Liver (tissue), 8 donors: ENCODE measurements at regions not wholly inside any gene's neighbourhood (a gene's known extent, or its start where the extent isn't known, plus 50 kb on each side); places are given as distances from the start of the nearest gene placed in this dataset.

Experiments
- DNase-seq: peaks from one replicate; pipeline ENCODE4 v3.0.0-alpha.2; 2017; ENCODE audit warnings: low spot score
- H3K27ac ChIP-seq, 2 donors: one replicate each; pipeline ENCODE4 v1.7.0; 2013; ENCODE audit warnings: inconsistent platforms in 2 of 2, low read length in 2 of 2, control low read depth in 1 of 2, low read depth in 1 of 2, mild to moderate bottlenecking in 1 of 2
- H3K27me3 ChIP-seq, 4 donors: one replicate each; pipeline versions ENCODE4 v1.6.1 to v1.7.0; 2013; ENCODE audit warnings: low read length in 3 of 4, inconsistent platforms in 1 of 4, mild to moderate bottlenecking in 1 of 4, moderate library complexity in 1 of 4; ENCODE audit not compliant: control insufficient read depth in 4 of 4, insufficient read depth in 4 of 4
- H3K36me3 ChIP-seq, 4 donors: one replicate each; pipeline versions ENCODE4 v1.6.1 to v1.7.0; 2013; ENCODE audit warnings: low read length in 3 of 4, mild to moderate bottlenecking in 3 of 4, low read depth in 1 of 4, moderate library complexity in 1 of 4; ENCODE audit not compliant: control insufficient read depth in 4 of 4, insufficient read depth in 3 of 4
- H3K4me1 ChIP-seq, 4 donors: one replicate each; pipeline versions ENCODE4 v1.6.1 to v1.7.0; 2013; ENCODE audit warnings: low read length in 3 of 4, mild to moderate bottlenecking in 3 of 4, moderate library complexity in 1 of 4; ENCODE audit not compliant: control insufficient read depth in 4 of 4, insufficient read depth in 4 of 4
- H3K4me3 ChIP-seq, 3 donors: one replicate each; pipeline versions ENCODE4 v1.6.1 to v1.7.0; 2013; ENCODE audit warnings: low read length in 3 of 3, control low read depth in 1 of 3, low read depth in 1 of 3, mild to moderate bottlenecking in 1 of 3
- H3K9ac ChIP-seq, 2 donors: one replicate each; pipeline ENCODE4 v1.7.0; 2013; ENCODE audit warnings: low read length in 2 of 2, mild to moderate bottlenecking in 2 of 2, moderate library complexity in 2 of 2, control low read depth in 1 of 2, low read depth in 1 of 2
- H3K9me3 ChIP-seq, 4 donors: one replicate each; pipeline versions ENCODE4 v1.6.1 to v1.7.0; 2013; ENCODE audit warnings: low read length in 3 of 4; ENCODE audit not compliant: control insufficient read depth in 4 of 4
- EGR1 ChIP-seq, 2 donors: IDR thresholded peaks; 2 replicates each; pipeline ENCODE4 v1.6.1; 2016 to 2018; ENCODE audit warnings: antibody characterized with exemption in 2 of 2, low read depth in 2 of 2
- FOXA1 ChIP-seq: IDR thresholded peaks from 2 replicates; pipeline ENCODE4 v1.6.1; 2016; ENCODE audit warnings: antibody characterized with exemption
- FOXA2 ChIP-seq: IDR thresholded peaks from 2 replicates; pipeline ENCODE4 v1.6.1; 2016; ENCODE audit warnings: antibody characterized with exemption
- GABPA ChIP-seq, 2 donors: IDR thresholded peaks in 1 of 2; conservative IDR thresholded peaks in 1 of 2; 2 replicates each; pipeline ENCODE4 v1.6.1; 2016; ENCODE audit warnings: antibody characterized with exemption in 2 of 2, mild to moderate bottlenecking in 1 of 2, moderate library complexity in 1 of 2
- HNF4A ChIP-seq, 2 donors: conservative IDR thresholded peaks; 2 replicates each; pipeline ENCODE4 v1.6.1; 2016; ENCODE audit warnings: antibody characterized with exemption in 2 of 2, mild to moderate bottlenecking in 2 of 2
- HNF4G ChIP-seq: IDR thresholded peaks from 2 replicates; pipeline ENCODE4 v1.6.1; 2016; ENCODE audit warnings: antibody characterized with exemption
- JUND ChIP-seq, 2 donors: IDR thresholded peaks; 2 replicates each; pipeline ENCODE4 v1.6.1; 2016; ENCODE audit warnings: antibody characterized with exemption in 2 of 2
- MAX ChIP-seq: IDR thresholded peaks from 2 replicates; pipeline ENCODE4 v1.6.1; 2016; ENCODE audit warnings: antibody characterized with exemption
- NR2F2 ChIP-seq: IDR thresholded peaks from 2 replicates; pipeline ENCODE4 v1.6.1; 2016; ENCODE audit warnings: antibody characterized with exemption
- RAD21 ChIP-seq, 2 donors: IDR thresholded peaks; 2 replicates each; pipeline ENCODE4 v1.6.1; 2016; ENCODE audit warnings: antibody characterized with exemption in 2 of 2, mild to moderate bottlenecking in 2 of 2
- REST ChIP-seq: IDR thresholded peaks from 2 replicates; pipeline ENCODE4 v1.6.1; 2016; ENCODE audit warnings: antibody characterized with exemption, mild to moderate bottlenecking
- RXRA ChIP-seq, 2 donors: IDR thresholded peaks; 2 replicates each; pipeline ENCODE4 v1.6.1; 2017 to 2018; ENCODE audit warnings: antibody characterized with exemption in 2 of 2, mild to moderate bottlenecking in 1 of 2
- SP1 ChIP-seq: IDR thresholded peaks from 2 replicates; pipeline ENCODE4 v1.6.1; 2018; ENCODE audit warnings: antibody characterized with exemption, mild to moderate bottlenecking
- TAF1 ChIP-seq: conservative IDR thresholded peaks from 2 replicates; pipeline ENCODE4 v1.6.1; 2016; ENCODE audit warnings: antibody characterized with exemption, mild to moderate bottlenecking
- YY1 ChIP-seq: IDR thresholded peaks from 2 replicates; pipeline ENCODE4 v1.6.1; 2016; ENCODE audit warnings: antibody characterized with exemption, mild to moderate bottlenecking
- WGBS: extraction: QIAGEN DNeasy Blood & Tissue Kit; methylation state at CpG from one replicate; pipeline ENCODE4 v1.1.7; 2013; 5-methylcytosine and 5-hydroxymethylcytosine counted together
- TF ChIP-seq, protein P1 (sequence below): fragments of 150-350 bp; IDR thresholded peaks from 2 replicates; pipeline ENCODE4 v1.5.1; 2017; ENCODE audit warnings: improper control_type of control experiment, low read depth, low read length; ENCODE audit not compliant: missing input control
- TF ChIP-seq, protein P2 (sequence below): IDR thresholded peaks from 2 replicates; pipeline ENCODE4 v1.6.1; 2016; ENCODE audit warnings: antibody characterized with exemption
- TF ChIP-seq, protein P3 (sequence below): IDR thresholded peaks from 2 replicates; pipeline ENCODE4 v1.6.1; 2016; ENCODE audit warnings: antibody characterized with exemption
- donor health status: healthy.
- donor health status: healthy.
- donor health status: healthy.
- donor health status: healthy.
- donor health status: healthy.

GRCh38 chr22:47645450-47645914 lies 883.0 kb downstream of the TBC1D22A start:
- no peak for TF ChIP-seq RAD21 (IDR thresholded peaks at IDR 0.05)
- TF ChIP-seq, protein P1, sequence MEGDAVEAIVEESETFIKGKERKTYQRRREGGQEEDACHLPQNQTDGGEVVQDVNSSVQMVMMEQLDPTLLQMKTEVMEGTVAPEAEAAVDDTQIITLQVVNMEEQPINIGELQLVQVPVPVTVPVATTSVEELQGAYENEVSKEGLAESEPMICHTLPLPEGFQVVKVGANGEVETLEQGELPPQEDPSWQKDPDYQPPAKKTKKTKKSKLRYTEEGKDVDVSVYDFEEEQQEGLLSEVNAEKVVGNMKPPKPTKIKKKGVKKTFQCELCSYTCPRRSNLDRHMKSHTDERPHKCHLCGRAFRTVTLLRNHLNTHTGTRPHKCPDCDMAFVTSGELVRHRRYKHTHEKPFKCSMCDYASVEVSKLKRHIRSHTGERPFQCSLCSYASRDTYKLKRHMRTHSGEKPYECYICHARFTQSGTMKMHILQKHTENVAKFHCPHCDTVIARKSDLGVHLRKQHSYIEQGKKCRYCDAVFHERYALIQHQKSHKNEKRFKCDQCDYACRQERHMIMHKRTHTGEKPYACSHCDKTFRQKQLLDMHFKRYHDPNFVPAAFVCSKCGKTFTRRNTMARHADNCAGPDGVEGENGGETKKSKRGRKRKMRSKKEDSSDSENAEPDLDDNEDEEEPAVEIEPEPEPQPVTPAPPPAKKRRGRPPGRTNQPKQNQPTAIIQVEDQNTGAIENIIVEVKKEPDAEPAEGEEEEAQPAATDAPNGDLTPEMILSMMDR, result no peak
- TF ChIP-seq, protein P2, sequence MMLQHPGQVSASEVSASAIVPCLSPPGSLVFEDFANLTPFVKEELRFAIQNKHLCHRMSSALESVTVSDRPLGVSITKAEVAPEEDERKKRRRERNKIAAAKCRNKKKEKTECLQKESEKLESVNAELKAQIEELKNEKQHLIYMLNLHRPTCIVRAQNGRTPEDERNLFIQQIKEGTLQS, result no peak
- no peak for TF ChIP-seq FOXA2
- TF ChIP-seq YY1, result no peak
- no peak for TF ChIP-seq NR2F2
- no peak for TF ChIP-seq HNF4G
- TF ChIP-seq TAF1, result no peak
- TF ChIP-seq MAX, result no peak
- no peak for TF ChIP-seq GABPA (IDR thresholded peaks at IDR 0.05 in 1 of 2, conservative IDR thresholded peaks at IDR 0.05 in 1 of 2)
- no peak for TF ChIP-seq REST
- no peak for TF ChIP-seq FOXA1
- TF ChIP-seq RXRA (IDR thresholded peaks at IDR 0.05), result no peak
- TF ChIP-seq HNF4A (conservative IDR thresholded peaks at IDR 0.05), result no peak
- no peak for TF ChIP-seq SP1
- TF ChIP-seq, protein P3, sequence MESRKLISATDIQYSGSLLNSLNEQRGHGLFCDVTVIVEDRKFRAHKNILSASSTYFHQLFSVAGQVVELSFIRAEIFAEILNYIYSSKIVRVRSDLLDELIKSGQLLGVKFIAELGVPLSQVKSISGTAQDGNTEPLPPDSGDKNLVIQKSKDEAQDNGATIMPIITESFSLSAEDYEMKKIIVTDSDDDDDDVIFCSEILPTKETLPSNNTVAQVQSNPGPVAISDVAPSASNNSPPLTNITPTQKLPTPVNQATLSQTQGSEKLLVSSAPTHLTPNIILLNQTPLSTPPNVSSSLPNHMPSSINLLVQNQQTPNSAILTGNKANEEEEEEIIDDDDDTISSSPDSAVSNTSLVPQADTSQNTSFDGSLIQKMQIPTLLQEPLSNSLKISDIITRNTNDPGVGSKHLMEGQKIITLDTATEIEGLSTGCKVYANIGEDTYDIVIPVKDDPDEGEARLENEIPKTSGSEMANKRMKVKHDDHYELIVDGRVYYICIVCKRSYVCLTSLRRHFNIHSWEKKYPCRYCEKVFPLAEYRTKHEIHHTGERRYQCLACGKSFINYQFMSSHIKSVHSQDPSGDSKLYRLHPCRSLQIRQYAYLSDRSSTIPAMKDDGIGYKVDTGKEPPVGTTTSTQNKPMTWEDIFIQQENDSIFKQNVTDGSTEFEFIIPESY, result no peak
- no peak for TF ChIP-seq EGR1 (IDR thresholded peaks at IDR 0.05; ENCODE audit: low read depth in 2 of 2)
- TF ChIP-seq JUND (IDR thresholded peaks at IDR 0.05), result no peak
- WGBS, result 67% methylated on average over 4 of the region's 4 CpGs
- no peak for DNase-seq
- Histone ChIP-seq H3K27me3 (peaks cover 0 to 2% (median 0%) of the 10 kb centered on the region in 4 donors), H3K36me3 (no peaks in the 10 kb centered on the region), H3K4me1 (no peaks in the 10 kb centered on the region), H3K9me3 (no peaks in the 10 kb centered on the region), H3K4me3 (no peak overlapping the region), H3K27ac (no peak overlapping the region), H3K9ac (no peak overlapping the region)
